Lower leg skin (tissue), 4 donors: ENCODE measurements at regions not wholly inside any gene's neighbourhood (a gene's known extent, or its start where the extent isn't known, plus 50 kb on each side); places are given as distances from the start of the nearest gene placed in this dataset.

Experiments used
- DNase-seq, 2 donors: peaks; one replicate each; pipeline ENCODE4 v3.0.0-alpha.2; 2019; ENCODE audit warnings: low spot score in 2 of 2
- H3K4me3 ChIP-seq: fragments of 200-600 bp; sonication (generic); 2 replicates; pipeline ENCODE4 v1.5.1; 2017; ENCODE audit warnings: mild to moderate bottlenecking, low read depth; ENCODE audit not compliant: poor library complexity, severe bottlenecking
- POLR2A ChIP-seq, 2 donors: fragments of 450-650 bp; IDR thresholded peaks; one replicate each; pipeline ENCODE4 v1.6.1; 2016 to 2017; ENCODE audit warnings: antibody characterized with exemption in 2 of 2, mild to moderate bottlenecking in 1 of 2, moderate library complexity in 1 of 2
- WGBS, 2 donors: methylation state at CpG; one replicate each; pipeline ENCODE4 v1.1.5; 2018; 5-methylcytosine and 5-hydroxymethylcytosine counted together
- intact Hi-C: fragments of 100-400 bp; cut with DNase I; formaldehyde crosslinking; loops from one replicate; pipeline ENCODE4 v1.15.0; 2023; ENCODE audit warnings: low total_unique reads
- TF ChIP-seq, protein P1 (sequence below), 3 donors: fragments of 450-650 bp; IDR thresholded peaks; one replicate each; pipeline ENCODE4 v1.5.1; 2016; ENCODE audit warnings: antibody characterized with exemption in 3 of 3, mild to moderate bottlenecking in 3 of 3, moderate library complexity in 2 of 3

DNA sequence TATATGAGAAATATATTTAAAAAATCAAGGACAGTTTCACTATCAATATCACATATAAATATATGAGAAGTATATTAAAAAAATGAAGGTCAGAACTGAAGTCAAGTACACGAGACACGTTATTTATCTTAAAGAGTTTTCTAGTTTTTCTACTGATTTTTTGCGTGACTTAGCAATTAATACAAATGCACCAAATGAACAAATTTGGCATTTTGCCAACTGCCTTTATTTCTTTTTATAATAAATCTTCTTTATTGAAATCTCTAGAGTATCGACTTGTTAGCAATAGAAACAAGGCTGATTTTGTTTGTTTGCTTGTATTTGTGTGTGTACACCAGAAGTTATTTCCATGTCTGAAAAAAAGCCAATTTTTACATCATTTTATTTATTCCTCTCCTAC, 1684.7 kb upstream of the RAG2 start:
- DNase-seq = no peak
- 75 to 79% methylated on average over 4 of the region's 4 CpGs for WGBS, 2 donors

DNA sequence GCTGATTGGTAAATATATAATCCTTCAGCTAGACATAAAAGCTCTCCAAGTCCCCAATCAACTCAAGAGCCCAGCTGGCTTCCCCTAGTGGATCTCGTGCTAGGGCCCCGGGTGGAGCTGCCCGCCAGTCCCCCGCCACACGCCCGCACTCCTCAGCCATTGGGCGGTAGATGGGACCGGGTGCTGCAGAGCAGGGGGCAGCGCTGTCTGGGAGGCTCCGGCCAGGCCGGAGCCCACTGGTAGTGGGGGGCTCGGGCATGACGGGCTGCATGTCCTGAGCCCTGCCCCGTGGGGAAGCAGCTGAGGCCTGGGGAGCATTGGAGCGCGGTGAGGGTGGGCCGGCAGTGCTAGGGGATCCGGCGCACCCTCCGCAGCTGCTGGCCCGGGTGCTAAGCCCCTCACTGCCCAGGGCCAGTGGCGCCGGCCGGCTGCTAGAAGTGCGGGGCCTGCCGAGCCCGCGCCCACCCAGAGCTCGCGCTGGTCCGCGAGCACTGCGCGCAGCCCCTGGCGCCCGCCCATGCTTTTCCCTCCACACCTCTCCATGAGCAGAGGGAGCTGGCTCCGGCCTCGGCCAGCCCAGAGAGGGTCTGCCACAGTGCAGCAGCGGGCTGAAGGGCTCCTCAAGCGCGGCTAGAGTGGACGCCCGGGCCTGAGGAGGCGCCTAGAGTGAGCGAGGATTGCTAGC, 1680.6 kb upstream of the RAG2 start:
- DNase-seq = no peak
- intact Hi-C loops = no loop called here
- WGBS, 2 donors = 94 to 97% methylated on average over 30 to 45 of the region's 45 CpGs
- H3K4me3 ChIP-seq = no peak overlapping the region
- no peak for TF ChIP-seq POLR2A (IDR thresholded peaks at IDR 0.05)
- TF ChIP-seq, protein P1, sequence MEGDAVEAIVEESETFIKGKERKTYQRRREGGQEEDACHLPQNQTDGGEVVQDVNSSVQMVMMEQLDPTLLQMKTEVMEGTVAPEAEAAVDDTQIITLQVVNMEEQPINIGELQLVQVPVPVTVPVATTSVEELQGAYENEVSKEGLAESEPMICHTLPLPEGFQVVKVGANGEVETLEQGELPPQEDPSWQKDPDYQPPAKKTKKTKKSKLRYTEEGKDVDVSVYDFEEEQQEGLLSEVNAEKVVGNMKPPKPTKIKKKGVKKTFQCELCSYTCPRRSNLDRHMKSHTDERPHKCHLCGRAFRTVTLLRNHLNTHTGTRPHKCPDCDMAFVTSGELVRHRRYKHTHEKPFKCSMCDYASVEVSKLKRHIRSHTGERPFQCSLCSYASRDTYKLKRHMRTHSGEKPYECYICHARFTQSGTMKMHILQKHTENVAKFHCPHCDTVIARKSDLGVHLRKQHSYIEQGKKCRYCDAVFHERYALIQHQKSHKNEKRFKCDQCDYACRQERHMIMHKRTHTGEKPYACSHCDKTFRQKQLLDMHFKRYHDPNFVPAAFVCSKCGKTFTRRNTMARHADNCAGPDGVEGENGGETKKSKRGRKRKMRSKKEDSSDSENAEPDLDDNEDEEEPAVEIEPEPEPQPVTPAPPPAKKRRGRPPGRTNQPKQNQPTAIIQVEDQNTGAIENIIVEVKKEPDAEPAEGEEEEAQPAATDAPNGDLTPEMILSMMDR (IDR thresholded peaks at IDR 0.05) = no peak

More for the DNA sequence above, 1684.7 kb upstream of the RAG2 start:
- TF ChIP-seq, protein P1 (IDR thresholded peaks at IDR 0.05) = no peak
- no peak for TF ChIP-seq POLR2A (IDR thresholded peaks at IDR 0.05)
- intact Hi-C loops = no loop called here
- H3K4me3 ChIP-seq = no peak overlapping the region

DNA sequence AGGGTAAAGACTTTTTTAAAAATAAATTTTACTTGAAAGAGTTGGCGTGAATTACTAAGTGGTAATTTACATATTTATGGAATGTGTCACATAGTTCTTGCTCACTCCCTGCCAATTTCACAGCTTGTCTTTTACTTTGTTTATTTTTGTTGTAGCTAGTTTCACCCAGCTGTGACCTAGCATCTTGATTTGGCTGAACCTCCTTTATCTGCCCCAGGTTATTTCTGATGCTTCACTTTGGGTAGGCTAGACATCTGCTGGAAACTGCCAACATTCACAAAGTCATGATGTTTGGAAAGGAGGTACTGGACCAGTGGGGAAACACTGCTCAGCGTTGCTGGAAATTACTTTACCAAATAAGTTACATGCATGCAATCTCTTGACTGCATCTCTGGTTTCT, 1676.0 kb upstream of the RAG2 start:
- WGBS, 2 donors = 45 to 46% methylated on average over 2 of the region's 2 CpGs
- DNase-seq = no peak
- TF ChIP-seq POLR2A (IDR thresholded peaks at IDR 0.05) = no peak
- TF ChIP-seq, protein P1 (IDR thresholded peaks at IDR 0.05) = no peak
- intact Hi-C loops = no loop called here
- no peak overlapping the region for H3K4me3 ChIP-seq

DNA sequence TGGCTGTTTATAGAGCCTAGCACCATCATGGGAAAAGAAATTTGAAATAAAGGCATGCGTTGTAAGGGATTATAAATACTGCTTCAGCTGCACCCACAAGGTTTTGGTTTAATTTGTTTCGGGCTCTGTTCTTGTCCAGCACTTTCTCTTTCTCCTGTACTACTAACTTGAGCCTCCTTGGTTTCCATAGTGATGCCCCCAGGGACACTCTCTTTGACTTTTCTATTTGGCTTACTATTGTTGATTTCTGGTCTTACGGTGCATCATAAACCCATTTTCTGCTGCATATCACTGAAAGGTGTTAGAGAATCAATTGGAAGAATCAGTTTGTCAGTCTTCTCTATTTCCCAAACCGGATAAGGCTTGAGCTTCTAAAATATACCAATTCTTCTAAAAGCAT, 1674.3 kb upstream of the RAG2 start:
- no peak for DNase-seq
- WGBS, 2 donors = 67 to 81% methylated on average over 4 of the region's 4 CpGs

DNA sequence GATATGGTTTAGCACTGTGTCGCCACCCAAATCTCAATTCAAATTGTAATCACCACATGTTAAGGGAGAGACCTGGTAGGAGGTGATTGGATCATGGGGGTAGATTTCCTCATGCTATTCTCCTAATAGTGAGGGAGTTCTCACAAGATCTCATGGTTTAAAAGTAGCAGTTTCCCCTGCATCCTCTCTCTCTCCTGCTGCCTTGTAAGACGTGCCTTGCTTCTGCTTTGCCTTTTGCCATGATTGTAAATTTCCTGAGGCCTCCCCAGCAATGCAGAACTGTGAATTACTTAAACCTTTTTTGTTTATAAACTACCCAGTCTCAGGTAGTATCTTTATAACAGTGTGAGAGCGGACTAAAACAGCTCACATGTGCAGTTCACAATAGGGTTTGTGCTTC, 1668.7 kb upstream of the RAG2 start:
- no peak for DNase-seq
- intact Hi-C loops = no loop called here
- no peak overlapping the region for H3K4me3 ChIP-seq
- 72 to 78% methylated on average over 3 of the region's 3 CpGs for WGBS, 2 donors
- TF ChIP-seq, protein P1 (IDR thresholded peaks at IDR 0.05) = no peak
- TF ChIP-seq POLR2A (IDR thresholded peaks at IDR 0.05) = no peak

More for the DNA sequence above, 1674.3 kb upstream of the RAG2 start:
- TF ChIP-seq POLR2A (IDR thresholded peaks at IDR 0.05) = no peak
- TF ChIP-seq, protein P1 (IDR thresholded peaks at IDR 0.05) = no peak
- no peak overlapping the region for H3K4me3 ChIP-seq
- intact Hi-C loops = no loop called here

DNA sequence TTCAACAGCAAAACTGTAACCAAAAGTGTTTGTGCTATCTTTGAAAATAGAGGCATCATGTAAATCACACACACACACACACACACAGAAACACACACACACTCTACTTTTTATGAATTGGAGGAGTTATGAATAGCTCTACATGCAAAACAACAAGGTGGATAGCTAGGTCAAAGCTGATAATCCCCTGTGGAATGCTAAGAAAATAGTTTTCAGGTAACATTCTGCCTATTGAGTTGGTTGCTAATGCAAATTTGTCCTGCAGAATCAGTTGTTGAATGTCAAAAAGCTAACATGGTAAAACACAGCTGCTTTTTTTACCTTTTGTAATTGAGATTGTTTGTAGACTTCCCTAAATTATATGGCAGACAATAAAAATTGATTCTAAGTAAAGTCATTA, 1658.4 kb upstream of the RAG2 start:
- H3K4me3 ChIP-seq = no peak overlapping the region
- no peak for DNase-seq
- intact Hi-C loops = no loop called here
- no peak for TF ChIP-seq POLR2A (IDR thresholded peaks at IDR 0.05)
- TF ChIP-seq, protein P1 (IDR thresholded peaks at IDR 0.05) = no peak
